Neural progenitor cell (in vitro differentiated cells): ENCODE measurements at regions not wholly inside any gene's neighbourhood (a gene's known extent, or its start where the extent isn't known, plus 50 kb on each side); places are given as distances from the start of the nearest gene placed in this dataset.

ENCODE experiments used
- EZH2 ChIP-seq: fragments of 200-600 bp; sonication (generic); IDR thresholded peaks from 2 replicates; pipeline ENCODE4 v1.6.1; 2017; ENCODE audit warnings: antibody characterized with exemption, mild to moderate bottlenecking, moderate library complexity
- EZH2phosphoT487 ChIP-seq: fragments of 200-600 bp; sonication (generic); IDR thresholded peaks from 2 replicates; pipeline ENCODE4 v1.6.1; 2017; ENCODE audit warnings: antibody characterized with exemption
- TF ChIP-seq, protein P1 (sequence below): fragments of 200-600 bp; sonication (generic); IDR thresholded peaks from 2 replicates; pipeline ENCODE4 v1.5.1; 2017; ENCODE audit warnings: antibody characterized with exemption, mild to moderate bottlenecking

DNA sequence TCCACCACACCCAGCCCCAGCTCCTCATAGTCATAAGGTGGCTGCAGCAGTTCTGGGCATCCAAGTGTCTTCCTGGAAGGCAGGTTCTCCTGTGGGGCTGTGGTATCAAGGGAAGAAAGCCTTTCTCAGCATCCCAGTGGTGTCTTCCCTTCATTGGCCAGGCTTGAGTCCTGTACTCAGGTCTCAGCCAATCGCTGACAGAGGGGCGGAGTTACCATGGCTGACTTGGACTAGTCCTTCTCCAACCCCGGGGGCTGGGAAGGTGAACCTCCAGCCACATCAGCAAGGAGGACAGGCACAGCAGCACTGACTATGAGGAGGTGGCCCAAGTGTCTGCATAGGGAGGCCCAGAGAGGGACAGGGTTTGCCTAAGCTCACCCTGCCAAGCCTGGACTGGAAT, 64.0 kb upstream of the SLC24A4 start:
- TF ChIP-seq, protein P1, sequence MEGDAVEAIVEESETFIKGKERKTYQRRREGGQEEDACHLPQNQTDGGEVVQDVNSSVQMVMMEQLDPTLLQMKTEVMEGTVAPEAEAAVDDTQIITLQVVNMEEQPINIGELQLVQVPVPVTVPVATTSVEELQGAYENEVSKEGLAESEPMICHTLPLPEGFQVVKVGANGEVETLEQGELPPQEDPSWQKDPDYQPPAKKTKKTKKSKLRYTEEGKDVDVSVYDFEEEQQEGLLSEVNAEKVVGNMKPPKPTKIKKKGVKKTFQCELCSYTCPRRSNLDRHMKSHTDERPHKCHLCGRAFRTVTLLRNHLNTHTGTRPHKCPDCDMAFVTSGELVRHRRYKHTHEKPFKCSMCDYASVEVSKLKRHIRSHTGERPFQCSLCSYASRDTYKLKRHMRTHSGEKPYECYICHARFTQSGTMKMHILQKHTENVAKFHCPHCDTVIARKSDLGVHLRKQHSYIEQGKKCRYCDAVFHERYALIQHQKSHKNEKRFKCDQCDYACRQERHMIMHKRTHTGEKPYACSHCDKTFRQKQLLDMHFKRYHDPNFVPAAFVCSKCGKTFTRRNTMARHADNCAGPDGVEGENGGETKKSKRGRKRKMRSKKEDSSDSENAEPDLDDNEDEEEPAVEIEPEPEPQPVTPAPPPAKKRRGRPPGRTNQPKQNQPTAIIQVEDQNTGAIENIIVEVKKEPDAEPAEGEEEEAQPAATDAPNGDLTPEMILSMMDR: no peak
- TF ChIP-seq EZH2phosphoT487 (no peak), EZH2 (no peak)
